ENCODE measurements at regions not wholly inside any gene's neighbourhood (a gene's known extent, or its start where the extent isn't known, plus 50 kb on each side); places are given as distances from the start of the nearest gene placed in this dataset.

GRCh38 chr2:118197011-118197675 is 108.9 kb downstream of the INSIG2 start:
- TF ChIP-seq REST (IDR thresholded peaks at IDR 0.05) (no peak), TAF1 (conservative IDR thresholded peaks at IDR 0.05) (no peak), RAD21 (IDR thresholded peaks at IDR 0.05) (no peak), ZBTB33 (IDR thresholded peaks at IDR 0.05) (no peak), YY1 (IDR thresholded peaks at IDR 0.05) (no peak), CTCF (IDR thresholded peaks at IDR 0.05; ENCODE audit: low read depth, low read length, missing input control) (no peak), RXRA (IDR thresholded peaks at IDR 0.05) (no peak), FOXA1 (IDR thresholded peaks at IDR 0.05) (no peak), MAX (IDR thresholded peaks at IDR 0.05) (no peak), GABPA (IDR thresholded peaks at IDR 0.05 in 1 of 2, conservative IDR thresholded peaks at IDR 0.05 in 1 of 2) (no peak), SP1 (IDR thresholded peaks at IDR 0.05) (no peak), EGR1 (IDR thresholded peaks at IDR 0.05; ENCODE audit: low read depth in 2 of 2) (no peak), HNF4G (IDR thresholded peaks at IDR 0.05) (no peak), ATF3 (IDR thresholded peaks at IDR 0.05) (no peak)

All from liver (tissue), 3 donors.